HCT116 (cell line): ENCODE measurements at regions not wholly inside any gene's neighbourhood (a gene's known extent, or its start where the extent isn't known, plus 50 kb on each side); places are given as distances from the start of the nearest gene placed in this dataset.
"Not testable (repeated sequence)": the region's sequence is repeated elsewhere in the genome, so short reads cannot be mapped to it uniquely, and the experiment has no call there.

Experiments used
- ATAC-seq: fragments of 200-7000 bp; cut with Tn5 transposase; 2 replicates; pipeline ENCODE4 v1.9.1; 2020; ENCODE audit warnings: mild to moderate bottlenecking, moderate library complexity
- BruUV-seq: library from RNA; stranded (reverse); fragments of 400-500 nt; replicated peaks from 2 replicates; lab custom pipeline; 2021; lab: Mats Ljungman, UMichigan
- CTCF ChIA-PET: fragments of 300-600 bp; sonication (Branson Sonifier 250); formaldehyde crosslinking; loops from one replicate; lab custom pipeline; 2021; ENCODE audit warnings: antibody characterized with exemption; lab: Charles Lee
- POLR2A ChIA-PET: fragments of 300-600, 350-600 bp; sonication (Branson Sonifier 250); formaldehyde crosslinking; loops from one replicate; lab custom pipeline; 2021; ENCODE audit warnings: antibody characterized with exemption; lab: Charles Lee
- RAD21 ChIA-PET, 2 experiments: fragments of 300-600 bp; sonication (Branson Sonifier 250); formaldehyde crosslinking; loops; one replicate each; lab custom pipeline; 2023; ENCODE audit warnings: low total read pairs in 2 of 2; ENCODE audit not compliant: uncharacterized antibody in 2 of 2, unreplicated experiment in 2 of 2, low non-redundant PET in 1 of 2; lab: Charles Lee
- DNase-seq: peaks from one replicate; pipeline ENCODE4 v3.0.0-alpha.2; 2010; ENCODE audit warnings: low read depth, low spot score
- H2AFZ ChIP-seq: fragments of 200-600 bp; shearing (Covaris generic), sonication (generic); 2 replicates; pipeline ENCODE4 v1.6.1; 2017; ENCODE audit warnings: low read depth, mixed run types, mixed read lengths, antibody characterized with exemption, low read length; ENCODE audit not compliant: poor library complexity, severe bottlenecking
- H3K27ac ChIP-seq: 2 replicates; pipeline ENCODE4 v1.5.1; 2012; ENCODE audit warnings: low read depth, low read length
- H3K27me3 ChIP-seq: fragments of 200-600 bp; sonication (generic); 2 replicates; pipeline ENCODE4 v1.6.1; 2016; ENCODE audit warnings: mixed run types, low read length, mixed read lengths; ENCODE audit not compliant: insufficient read depth
- H3K36me3 ChIP-seq, 2 experiments: fragments of 200-500 bp in 1 of 2; fragments of 200-600 bp in 1 of 2; sonication (Bioruptor generic) in 1 of 2; sonication (generic) in 1 of 2; 2 replicates each; pipeline versions ENCODE4 v1.5.1 to v1.6.1; 2014 to 2016; ENCODE audit warnings: low read length in 2 of 2, inconsistent platforms in 1 of 2, mixed read lengths in 1 of 2, mixed run types in 1 of 2; ENCODE audit not compliant: insufficient read depth in 2 of 2, control insufficient read depth in 1 of 2
- H3K4me1 ChIP-seq, 2 experiments: fragments of 200-600 bp in 1 of 2; sonication (generic) in 1 of 2; 2 replicates each; pipeline versions ENCODE4 v1.5.1 to v1.6.1; 2012 to 2017; ENCODE audit warnings: low read length in 2 of 2, inconsistent platforms in 1 of 2, mild to moderate bottlenecking in 1 of 2, mixed read lengths in 1 of 2, mixed run types in 1 of 2, moderate library complexity in 1 of 2; ENCODE audit not compliant: insufficient read depth in 2 of 2, control insufficient read depth in 1 of 2
- H3K4me2 ChIP-seq: fragments of 200-600 bp; sonication (generic); 2 replicates; pipeline ENCODE4 v1.6.1; 2017; ENCODE audit warnings: mixed run types, low read length, mixed read lengths
- H3K4me3 ChIP-seq, 2 experiments: fragments of 200-600 bp in 1 of 2; sonication (generic) in 1 of 2; replicated peaks in 1 of 2; 2 replicates each; pipeline ENCODE4 v1.5.1; 2011 to 2016; ENCODE audit warnings: low read length in 2 of 2, control low read depth in 1 of 2, low read depth in 1 of 2, mild to moderate bottlenecking in 1 of 2, mixed read lengths in 1 of 2, mixed run types in 1 of 2
- H3K79me2 ChIP-seq: fragments of 200-600 bp; sonication (generic); 2 replicates; pipeline ENCODE4 v1.6.1; 2017; ENCODE audit warnings: mild to moderate bottlenecking, mixed run types, low read length, moderate library complexity, mixed read lengths; ENCODE audit not compliant: insufficient read depth
- H3K9ac ChIP-seq: fragments of 200-600 bp; sonication (generic); 2 replicates; pipeline ENCODE4 v1.6.1; 2016; ENCODE audit warnings: low read length, mixed read lengths
- H3K9me2 ChIP-seq: fragments of 200-600 bp; sonication (generic), shearing (Covaris generic); 2 replicates; pipeline ENCODE4 v1.6.1; 2017; ENCODE audit warnings: mixed run types, mild to moderate bottlenecking, moderate library complexity; ENCODE audit not compliant: insufficient read depth
- H3K9me3 ChIP-seq, 2 experiments: fragments of 200-500 bp in 1 of 2; fragments of 200-600 bp in 1 of 2; sonication (Bioruptor generic) in 1 of 2; sonication (generic) in 1 of 2; 2 replicates each; pipeline ENCODE4 v1.6.1; 2014 to 2017; ENCODE audit warnings: low read length in 2 of 2, mixed read lengths in 2 of 2, inconsistent platforms in 1 of 2, low read depth in 1 of 2, mild to moderate bottlenecking in 1 of 2, mixed run types in 1 of 2, moderate library complexity in 1 of 2; ENCODE audit not compliant: control insufficient read depth in 1 of 2, insufficient read depth in 1 of 2
- H4K20me1 ChIP-seq: fragments of 200-600 bp; sonication (generic), shearing (Covaris generic); 2 replicates; pipeline ENCODE4 v1.6.1; 2017; ENCODE audit warnings: mixed run types, mild to moderate bottlenecking, moderate library complexity; ENCODE audit not compliant: insufficient read depth
- CBX3 ChIP-seq: IDR thresholded peaks from 2 replicates; pipeline ENCODE4 v1.6.1; 2012; ENCODE audit warnings: low read depth
- EGR1 ChIP-seq: IDR thresholded peaks from 2 replicates; pipeline ENCODE4 v1.6.1; 2012; ENCODE audit warnings: low read depth
- EZH2 ChIP-seq: fragments of 200-600 bp; sonication (generic); IDR thresholded peaks from 2 replicates; pipeline ENCODE4 v1.6.1; 2017; ENCODE audit warnings: antibody characterized with exemption, mixed run types
- EZH2phosphoT487 ChIP-seq: fragments of 200-600 bp; IDR thresholded peaks from 2 replicates; pipeline ENCODE4 v1.6.1; 2018; ENCODE audit warnings: antibody characterized with exemption, borderline replicate concordance
- FOSL1 ChIP-seq: IDR thresholded peaks from 2 replicates; pipeline ENCODE4 v1.6.1; 2012; ENCODE audit warnings: low read depth
- JUND ChIP-seq: IDR thresholded peaks from 2 replicates; pipeline ENCODE4 v1.6.1; 2012
- POLR2A ChIP-seq: IDR thresholded peaks from 2 replicates; pipeline ENCODE4 v1.7.0; 2011; ENCODE audit warnings: borderline replicate concordance; ENCODE audit not compliant: insufficient read depth, insufficient read length; ENCODE audit errors: extremely low read depth
- POLR2AphosphoS5 ChIP-seq: IDR thresholded peaks from 2 replicates; pipeline ENCODE4 v1.6.1; 2011; ENCODE audit warnings: mild to moderate bottlenecking, low read depth, low read length, moderate library complexity
- RAD21 ChIP-seq: IDR thresholded peaks from 2 replicates; pipeline ENCODE4 v1.6.1; 2012; ENCODE audit warnings: low read depth, mild to moderate bottlenecking
- REST ChIP-seq: IDR thresholded peaks from 2 replicates; pipeline ENCODE4 v1.6.1; 2012; ENCODE audit warnings: low read depth
- SIN3A ChIP-seq: IDR thresholded peaks from 2 replicates; pipeline ENCODE4 v1.6.1; 2012; ENCODE audit warnings: low read depth
- SP1 ChIP-seq: IDR thresholded peaks from 2 replicates; pipeline ENCODE4 v1.6.1; 2012; ENCODE audit warnings: low read depth
- SRF ChIP-seq: IDR thresholded peaks from 2 replicates; pipeline ENCODE4 v1.6.1; 2012; ENCODE audit warnings: low read depth
- ZFX ChIP-seq: fragments of 450-650 bp; IDR thresholded peaks from 2 replicates; pipeline ENCODE4 v1.6.1; 2017
- intact Hi-C: fragments of 100-400 bp; cut with micrococcal nuclease; formaldehyde crosslinking; loops from 2 replicates; pipeline ENCODE4 v1.10.0; 2022
- TF ChIP-seq, protein P1 (sequence below): IDR thresholded peaks from 2 replicates; pipeline ENCODE4 v1.6.1; 2012
- TF ChIP-seq, protein P2 (sequence below): IDR thresholded peaks from 2 replicates; pipeline ENCODE4 v1.6.1; 2011; ENCODE audit warnings: mild to moderate bottlenecking, low read length, moderate library complexity; ENCODE audit not compliant: insufficient replicate concordance; ENCODE audit errors: extremely low read depth
- TF ChIP-seq, protein P3 (sequence below): IDR thresholded peaks from 2 replicates; pipeline ENCODE4 v1.6.1; 2012

GRCh38 chr5:25224316-25224982, 579.7 kb upstream of the CDH10 start:
- intact Hi-C loops: no loop called here
- ATAC-seq (no peak), DNase-seq (no peak)
- TF ChIP-seq POLR2AphosphoS5 (no peak), EZH2phosphoT487 (no peak), REST (no peak), EGR1 (no peak), POLR2A (no peak), RAD21 (no peak), SRF (no peak), JUND (no peak), SP1 (no peak), CBX3 (no peak), SIN3A (no peak), ZFX (no peak), FOSL1 (no peak), EZH2 (no peak)
- TF ChIP-seq, protein P1, sequence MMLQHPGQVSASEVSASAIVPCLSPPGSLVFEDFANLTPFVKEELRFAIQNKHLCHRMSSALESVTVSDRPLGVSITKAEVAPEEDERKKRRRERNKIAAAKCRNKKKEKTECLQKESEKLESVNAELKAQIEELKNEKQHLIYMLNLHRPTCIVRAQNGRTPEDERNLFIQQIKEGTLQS: no peak
- TF ChIP-seq, protein P2, sequence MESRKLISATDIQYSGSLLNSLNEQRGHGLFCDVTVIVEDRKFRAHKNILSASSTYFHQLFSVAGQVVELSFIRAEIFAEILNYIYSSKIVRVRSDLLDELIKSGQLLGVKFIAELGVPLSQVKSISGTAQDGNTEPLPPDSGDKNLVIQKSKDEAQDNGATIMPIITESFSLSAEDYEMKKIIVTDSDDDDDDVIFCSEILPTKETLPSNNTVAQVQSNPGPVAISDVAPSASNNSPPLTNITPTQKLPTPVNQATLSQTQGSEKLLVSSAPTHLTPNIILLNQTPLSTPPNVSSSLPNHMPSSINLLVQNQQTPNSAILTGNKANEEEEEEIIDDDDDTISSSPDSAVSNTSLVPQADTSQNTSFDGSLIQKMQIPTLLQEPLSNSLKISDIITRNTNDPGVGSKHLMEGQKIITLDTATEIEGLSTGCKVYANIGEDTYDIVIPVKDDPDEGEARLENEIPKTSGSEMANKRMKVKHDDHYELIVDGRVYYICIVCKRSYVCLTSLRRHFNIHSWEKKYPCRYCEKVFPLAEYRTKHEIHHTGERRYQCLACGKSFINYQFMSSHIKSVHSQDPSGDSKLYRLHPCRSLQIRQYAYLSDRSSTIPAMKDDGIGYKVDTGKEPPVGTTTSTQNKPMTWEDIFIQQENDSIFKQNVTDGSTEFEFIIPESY: no peak
- TF ChIP-seq, protein P3, sequence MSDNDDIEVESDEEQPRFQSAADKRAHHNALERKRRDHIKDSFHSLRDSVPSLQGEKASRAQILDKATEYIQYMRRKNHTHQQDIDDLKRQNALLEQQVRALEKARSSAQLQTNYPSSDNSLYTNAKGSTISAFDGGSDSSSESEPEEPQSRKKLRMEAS: no peak
- Histone ChIP-seq H3K9ac (no peak overlapping the region), H3K27me3 (no peaks in the 10 kb centered on the region), H4K20me1 (no peaks in the 10 kb centered on the region), H3K4me3 (no peak overlapping the region), H3K36me3 (no peaks in the 10 kb centered on the region), H2AFZ (no peak overlapping the region), H3K9me3 (peaks cover 3 to 14% of the 10 kb centered on the region in 2 experiments; a peak in 3 of 4 replicates), H3K4me2 (no peak overlapping the region), H3K4me1 (no peaks in the 10 kb centered on the region), H3K27ac (no peak overlapping the region), H3K9me2 (no peaks in the 10 kb centered on the region), H3K79me2 (no peaks in the 10 kb centered on the region)
- no TSS peak for BruUV-seq
- CTCF ChIA-PET: no interaction called here
- RAD21 ChIA-PET: no interaction called here
- POLR2A ChIA-PET: no interaction called here

DNA sequence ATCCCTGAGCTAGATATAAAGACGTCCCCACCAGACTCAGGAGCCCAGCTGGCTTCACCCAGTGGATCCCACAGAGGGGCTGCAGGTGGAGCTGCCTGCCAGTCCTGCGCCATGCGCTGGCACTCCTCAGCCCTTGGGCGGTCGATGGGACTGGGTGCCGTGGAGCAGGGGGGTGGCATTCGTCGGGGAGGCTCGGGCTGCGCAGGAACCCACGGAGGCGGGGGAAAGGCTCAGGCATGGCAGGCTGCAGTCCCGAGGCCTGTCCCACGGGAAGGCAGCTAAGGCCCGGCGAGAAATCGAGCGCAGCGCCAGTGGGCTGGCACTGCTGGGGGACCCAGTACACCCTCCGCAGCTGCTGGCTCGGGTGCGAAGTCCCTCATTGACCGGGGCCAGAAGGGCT, 555.1 kb upstream of the CDH10 start:
- ATAC-seq, intact Hi-C loops, POLR2A ChIA-PET, H3K4me2 ChIP-seq, H3K4me3 ChIP-seq, BruUV-seq, RAD21 ChIA-PET, H3K9ac ChIP-seq, CTCF ChIA-PET, DNase-seq, H3K4me1 ChIP-seq, H3K27me3 ChIP-seq, H3K36me3 ChIP-seq, H2AFZ ChIP-seq, H3K79me2 ChIP-seq, H4K20me1 ChIP-seq, H3K9me2 ChIP-seq, H3K27ac ChIP-seq: not testable (repeated sequence)
- H3K9me3 ChIP-seq: peaks cover 4 to 14% of the 10 kb centered on the region in 2 experiments; a peak in 2 of 4 replicates
